Nephron (organoid): ENCODE measurements at regions not wholly inside any gene's neighbourhood (a gene's known extent, or its start where the extent isn't known, plus 50 kb on each side); places are given as distances from the start of the nearest gene placed in this dataset.
"Not testable (repeated sequence)": the region's sequence is repeated elsewhere in the genome, so short reads cannot be mapped to it uniquely, and the experiment has no call there.

ENCODE experiments used
- H3K27ac Mint-ChIP-seq, 3 experiments: 2 replicates each; pipeline ENCODE4 v1.8.0; 2020; ENCODE audit warnings: mixed read lengths in 3 of 3, mild to moderate bottlenecking in 2 of 3, moderate library complexity in 1 of 3
- H3K27me3 Mint-ChIP-seq: 2 replicates; pipeline ENCODE4 v1.8.0; 2021; ENCODE audit warnings: low read depth, mild to moderate bottlenecking, moderate library complexity, mixed read lengths
- H3K36me3 Mint-ChIP-seq: 2 replicates; pipeline ENCODE4 v1.8.0; 2020; ENCODE audit warnings: low read depth, mixed read lengths
- H3K4me1 Mint-ChIP-seq: 2 replicates; pipeline ENCODE4 v1.8.0; 2020; ENCODE audit warnings: mixed read lengths
- H3K4me3 Mint-ChIP-seq, 3 experiments: 2 replicates each; pipeline ENCODE4 v1.8.0; 2020; ENCODE audit warnings: mild to moderate bottlenecking in 3 of 3, mixed read lengths in 3 of 3, moderate library complexity in 2 of 3
- H3K9me3 Mint-ChIP-seq: 2 replicates; pipeline ENCODE4 v1.8.0; 2020; ENCODE audit warnings: mixed read lengths
- CTCF ChIP-seq, 3 experiments: fragments of 200-600 bp; sonication (generic); IDR thresholded peaks; one replicate each; pipeline ENCODE4 v1.5.0; 2021; ENCODE audit warnings: antibody characterized with exemption in 3 of 3; ENCODE audit not compliant: unreplicated experiment in 3 of 3

GRCh38 chr5:104904561-104904960, 1342.0 kb upstream of the NUDT12 start:
- H3K9me3 Mint-ChIP-seq = no peaks in the 10 kb centered on the region
- no peaks in the 10 kb centered on the region for H3K27me3 Mint-ChIP-seq
- no peaks in the 10 kb centered on the region for H3K4me1 Mint-ChIP-seq
- H3K27ac Mint-ChIP-seq = peak overlapping the region in 2 of 3 experiments; percentile 69 to 73
- no peaks in the 10 kb centered on the region for H3K36me3 Mint-ChIP-seq
- no peak for TF ChIP-seq CTCF (IDR thresholded peaks at IDR 0.05; ENCODE audit: unreplicated experiment in 3 of 3)
- H3K4me3 Mint-ChIP-seq = no peak overlapping the region

GRCh38 chr5:104903941-104904340, 1341.4 kb upstream of the NUDT12 start:
- no peak for TF ChIP-seq CTCF (IDR thresholded peaks at IDR 0.05; ENCODE audit: unreplicated experiment in 3 of 3)
- Mint-ChIP-seq H3K9me3 (no peaks in the 10 kb centered on the region), H3K27ac (peak overlapping the region in 1 of 3 experiments; percentile 69), H3K4me3 (no peak overlapping the region), H3K36me3 (no peaks in the 10 kb centered on the region), H3K4me1 (no peaks in the 10 kb centered on the region), H3K27me3 (no peaks in the 10 kb centered on the region)

GRCh38 chr5:104891596-104891995, 1329.0 kb upstream of the NUDT12 start:
- Mint-ChIP-seq H3K27ac (no peak overlapping the region), H3K4me1 (no peaks in the 10 kb centered on the region), H3K9me3 (no peaks in the 10 kb centered on the region), H3K4me3 (no peak overlapping the region), H3K36me3 (no peaks in the 10 kb centered on the region), H3K27me3 (no peaks in the 10 kb centered on the region)
- TF ChIP-seq CTCF (IDR thresholded peaks at IDR 0.05; ENCODE audit: unreplicated experiment in 3 of 3) = no peak

GRCh38 chr5:104890767-104891166, 1328.2 kb upstream of the NUDT12 start:
- H3K4me3 Mint-ChIP-seq = no peak overlapping the region

DNA sequence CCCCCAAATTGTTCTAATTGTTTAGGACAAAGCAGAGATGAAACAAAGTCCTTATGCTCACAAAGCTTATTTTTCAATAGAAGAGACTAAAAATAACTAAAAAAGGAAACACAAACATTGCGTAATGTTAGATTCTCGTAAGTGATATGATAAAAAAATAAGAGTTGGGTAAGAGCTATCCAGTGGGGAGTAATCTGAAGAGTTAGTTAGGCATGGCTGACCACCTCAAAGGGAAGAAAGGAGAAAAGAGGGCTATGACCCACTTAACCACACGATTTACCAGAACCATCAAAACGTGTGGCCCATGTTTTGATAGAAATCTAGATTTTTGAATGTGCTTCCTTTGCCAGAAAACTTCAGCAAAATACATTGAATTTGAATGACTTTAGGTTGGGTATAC, 1296.8 kb upstream of the NUDT12 start:
- Mint-ChIP-seq H3K27ac (no peak overlapping the region), H3K4me3 (no peak overlapping the region), H3K36me3 (no peaks in the 10 kb centered on the region), H3K27me3 (no peaks in the 10 kb centered on the region), H3K4me1 (no peaks in the 10 kb centered on the region), H3K9me3 (no peaks in the 10 kb centered on the region)
- no peak for TF ChIP-seq CTCF (IDR thresholded peaks at IDR 0.05; ENCODE audit: unreplicated experiment in 3 of 3)

More at GRCh38 chr5:104890767-104891166, 1328.2 kb upstream of the NUDT12 start:
- H3K4me1 Mint-ChIP-seq = no peaks in the 10 kb centered on the region
- no peak overlapping the region for H3K27ac Mint-ChIP-seq
- H3K9me3 Mint-ChIP-seq = no peaks in the 10 kb centered on the region
- no peaks in the 10 kb centered on the region for H3K27me3 Mint-ChIP-seq
- H3K36me3 Mint-ChIP-seq = no peaks in the 10 kb centered on the region
- TF ChIP-seq CTCF (IDR thresholded peaks at IDR 0.05; ENCODE audit: unreplicated experiment in 3 of 3) = no peak

GRCh38 chr5:104852099-104852498, 1289.5 kb upstream of the NUDT12 start:
- H3K36me3 Mint-ChIP-seq, H3K27ac Mint-ChIP-seq, H3K4me3 Mint-ChIP-seq, H3K4me1 Mint-ChIP-seq, H3K27me3 Mint-ChIP-seq: not testable (repeated sequence)
- H3K9me3 Mint-ChIP-seq = peaks cover 20% of the 10 kb centered on the region
